Osteocyte (in vitro differentiated cells): ENCODE measurements at regions not wholly inside any gene's neighbourhood (a gene's known extent, or its start where the extent isn't known, plus 50 kb on each side); places are given as distances from the start of the nearest gene placed in this dataset.

ENCODE experiments used
- DNase-seq: peaks from one replicate; pipeline ENCODE4 v3.0.0; 2021; ENCODE audit warnings: mixed read lengths; ENCODE audit not compliant: unreplicated experiment; ENCODE audit errors: extremely low spot score
- H3K27ac Mint-ChIP-seq: one replicate; pipeline ENCODE4 v1.8.0; 2021; ENCODE audit warnings: mild to moderate bottlenecking, mixed read lengths; ENCODE audit not compliant: unreplicated experiment
- H3K27me3 Mint-ChIP-seq: one replicate; pipeline ENCODE4 v1.8.0; 2021; ENCODE audit warnings: mixed read lengths; ENCODE audit not compliant: unreplicated experiment
- H3K36me3 Mint-ChIP-seq: one replicate; pipeline ENCODE4 v1.8.0; 2021; ENCODE audit warnings: mixed read lengths; ENCODE audit not compliant: unreplicated experiment
- H3K4me1 Mint-ChIP-seq: one replicate; pipeline ENCODE4 v1.8.0; 2021; ENCODE audit warnings: mixed read lengths; ENCODE audit not compliant: unreplicated experiment
- H3K4me3 Mint-ChIP-seq: one replicate; pipeline ENCODE4 v1.8.0; 2021; ENCODE audit warnings: mild to moderate bottlenecking, moderate library complexity, mixed read lengths; ENCODE audit not compliant: unreplicated experiment
- H3K9me3 Mint-ChIP-seq: one replicate; pipeline ENCODE4 v1.8.0; 2021; ENCODE audit warnings: mixed read lengths; ENCODE audit not compliant: unreplicated experiment
- CTCF ChIP-seq: fragments of 200-600 bp; sonication (generic); IDR thresholded peaks from 2 replicates; pipeline ENCODE4 v1.5.0; 2021; ENCODE audit warnings: antibody characterized with exemption, mild to moderate bottlenecking, moderate library complexity

DNA sequence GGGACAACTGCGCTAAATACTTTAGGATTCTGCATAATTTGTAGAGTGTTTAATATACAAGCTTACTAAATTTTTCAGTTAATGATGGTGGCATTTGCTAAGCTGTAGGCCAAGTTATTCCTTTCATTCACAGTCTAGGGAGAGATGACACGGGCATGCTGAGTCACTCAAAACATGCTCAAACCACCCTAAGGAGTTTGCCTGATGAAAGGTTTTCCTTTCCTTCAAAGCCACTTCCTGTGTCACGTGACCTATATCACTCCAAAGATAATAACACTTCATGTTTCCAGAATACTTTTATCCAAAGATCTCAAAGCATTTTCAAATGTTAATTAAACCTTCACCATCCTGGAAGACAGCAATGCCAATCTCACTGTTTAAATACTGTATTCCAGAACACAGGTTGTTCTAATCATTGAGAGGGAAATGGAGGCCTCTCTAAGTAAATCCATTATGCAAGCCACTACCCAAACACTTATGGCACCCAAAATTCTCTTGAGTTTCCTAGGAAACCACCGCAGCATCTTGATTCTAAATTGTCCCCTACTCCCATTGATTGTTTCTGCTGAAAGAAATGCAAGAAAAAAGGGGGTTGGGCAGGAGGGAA, 207.0 kb upstream of the CDKN3 start:
- Mint-ChIP-seq H3K4me3 (no peak overlapping the region), H3K36me3 (no peaks in the 10 kb centered on the region), H3K27me3 (no peaks in the 10 kb centered on the region), H3K27ac (peak overlapping the region; percentile 35), H3K4me1 (peaks cover 21% of the 10 kb centered on the region), H3K9me3 (no peaks in the 10 kb centered on the region)
- DNase-seq = no peak
- no peak for TF ChIP-seq CTCF

GRCh38 chr14:54191846-54192245, 205.0 kb upstream of the CDKN3 start:
- H3K4me3 Mint-ChIP-seq = no peak overlapping the region
- no peaks in the 10 kb centered on the region for H3K36me3 Mint-ChIP-seq
- no peaks in the 10 kb centered on the region for H3K9me3 Mint-ChIP-seq
- H3K27me3 Mint-ChIP-seq = no peaks in the 10 kb centered on the region
- TF ChIP-seq CTCF = no peak
- H3K4me1 Mint-ChIP-seq = peaks cover 23% of the 10 kb centered on the region
- no peak overlapping the region for H3K27ac Mint-ChIP-seq
- DNase-seq = no peak

DNA sequence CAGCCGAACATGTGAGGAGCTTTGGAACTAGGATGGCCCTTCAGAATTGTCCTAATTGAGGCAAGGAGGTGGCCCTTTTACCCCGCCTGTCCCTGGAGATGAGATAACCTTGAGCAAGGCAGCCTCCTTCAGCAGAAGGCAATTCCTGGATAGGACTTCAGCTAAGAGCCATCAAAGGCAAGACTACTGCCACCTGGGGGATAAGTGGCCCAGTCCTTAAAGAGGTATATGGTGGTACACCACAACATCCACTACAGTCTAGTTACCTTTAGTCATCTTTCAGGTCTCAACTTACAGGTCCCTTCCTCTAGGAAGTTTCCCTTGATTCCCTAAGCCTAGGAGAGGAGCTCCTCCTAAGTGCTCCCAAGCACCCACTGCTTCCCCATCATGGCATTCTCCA, 204.2 kb upstream of the CDKN3 start:
- Mint-ChIP-seq H3K27ac (no peak overlapping the region), H3K4me1 (peaks cover 21% of the 10 kb centered on the region), H3K36me3 (no peaks in the 10 kb centered on the region), H3K9me3 (no peaks in the 10 kb centered on the region), H3K27me3 (no peaks in the 10 kb centered on the region), H3K4me3 (no peak overlapping the region)
- TF ChIP-seq CTCF = no peak
- DNase-seq = no peak

- Mint-ChIP-seq H3K4me3 (no peak overlapping the region), H3K9me3 (peaks cover 5% of the 10 kb centered on the region), H3K27me3 (no peaks in the 10 kb centered on the region), H3K4me1 (peaks cover 20% of the 10 kb centered on the region), H3K36me3 (peaks cover 2% of the 10 kb centered on the region), H3K27ac (no peak overlapping the region)
- no peak for DNase-seq
- no peak for TF ChIP-seq CTCF
Observed at GRCh38 chr14:54193871-54194270, 202.9 kb upstream of the CDKN3 start.

DNA sequence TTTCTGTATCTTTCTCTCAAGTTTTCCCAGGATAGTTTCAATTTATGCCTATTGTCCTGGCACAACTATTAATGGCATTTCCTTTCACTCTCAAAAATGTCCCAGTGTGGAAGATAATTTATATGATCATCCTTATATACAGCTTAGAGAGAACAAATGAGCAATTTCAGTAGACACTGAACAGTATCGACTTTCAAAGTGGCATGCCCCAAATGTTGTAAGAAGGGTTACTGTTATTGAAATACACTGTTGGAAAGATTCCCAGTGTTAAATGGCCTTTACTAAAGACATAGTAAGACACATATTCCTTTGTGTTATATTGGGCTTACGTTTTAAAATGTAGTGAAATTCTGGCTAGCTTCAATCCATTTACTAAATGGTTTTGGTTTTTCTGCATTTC, 202.3 kb upstream of the CDKN3 start:
- Mint-ChIP-seq H3K27ac (no peak overlapping the region), H3K9me3 (peaks cover 6% of the 10 kb centered on the region), H3K36me3 (peaks cover 2% of the 10 kb centered on the region), H3K27me3 (no peaks in the 10 kb centered on the region), H3K4me1 (peaks cover 15% of the 10 kb centered on the region), H3K4me3 (no peak overlapping the region)
- DNase-seq = no peak
- TF ChIP-seq CTCF = no peak
